T-cell (primary cell): ENCODE measurements at regions not wholly inside any gene's neighbourhood (a gene's known extent, or its start where the extent isn't known, plus 50 kb on each side); places are given as distances from the start of the nearest gene placed in this dataset.
A peak's percentile ranks its signal among the peaks of the same experiment; 100 is the strongest.
"Not testable (repeated sequence)": the region's sequence is repeated elsewhere in the genome, so short reads cannot be mapped to it uniquely, and the experiment has no call there.

ENCODE experiments used
- ATAC-seq, 4 experiments: fragments of 200-7000 bp in 3 of 4; fragments of 150-1000 bp in 1 of 4; cut with Tn5 transposase; replicated peaks in 1 of 4; 1 replicate in 3 of 4; 2 replicates in 1 of 4; pipeline ENCODE4 v1.10.0; 2021; ENCODE audit warnings: moderate library complexity in 3 of 4, mild to moderate bottlenecking in 2 of 4, moderate number of reproducible peaks in 1 of 4
- CTCF ChIA-PET, 2 donors: fragments of 300-600 bp; sonication (Branson Sonifier 250); formaldehyde crosslinking; loops; one replicate each; lab custom pipeline; 2022; ENCODE audit warnings: antibody characterized with exemption in 2 of 2; lab: Charles Lee
- POLR2A ChIA-PET, 2 donors: fragments of 300-600 bp; sonication (Branson Sonifier 250); formaldehyde crosslinking; loops; one replicate each; lab custom pipeline; 2022; ENCODE audit warnings: antibody characterized with exemption in 2 of 2; lab: Charles Lee
- DNase-seq, 35 experiments: peaks; one replicate each; pipeline versions ENCODE4 v3.0.0 to v3.0.0-alpha.2; 2013 to 2023
- H3K27ac ChIP-seq: one replicate; pipeline ENCODE4 v1.5.1; 2013; ENCODE audit warnings: low read length
- H3K27me3 ChIP-seq, 2 experiments: replicated peaks in 1 of 2; 1 replicate in 1 of 2; 2 replicates in 1 of 2; pipeline versions ENCODE4 v1.6.1 to v1.7.0; 2013; ENCODE audit warnings: low read length in 1 of 2, mixed read lengths in 1 of 2; ENCODE audit not compliant: control insufficient read depth in 2 of 2, insufficient read depth in 2 of 2; ENCODE audit errors: extremely low read depth in 1 of 2
- H3K36me3 ChIP-seq, 2 donors: 1 replicate in 1 of 2; 2 replicates in 1 of 2; pipeline versions ENCODE4 v1.6.1 to v1.7.0; 2013; ENCODE audit warnings: low read length in 1 of 2; ENCODE audit not compliant: control insufficient read depth in 2 of 2, insufficient read depth in 1 of 2; ENCODE audit errors: extremely low read depth in 1 of 2
- H3K4me1 ChIP-seq, 2 experiments: 1 replicate in 1 of 2; 2 replicates in 1 of 2; pipeline versions ENCODE4 v1.6.1 to v1.7.0; 2013; ENCODE audit warnings: low read length in 2 of 2, mixed read lengths in 1 of 2; ENCODE audit not compliant: insufficient read depth in 2 of 2, control insufficient read depth in 1 of 2; ENCODE audit errors: extremely low read depth in 1 of 2
- H3K4me3 ChIP-seq, 2 donors: 1 replicate in 1 of 2; 2 replicates in 1 of 2; pipeline versions ENCODE4 v1.5.1 to v1.7.0; 2013; ENCODE audit warnings: mild to moderate bottlenecking in 2 of 2, low read length in 1 of 2, moderate library complexity in 1 of 2; ENCODE audit not compliant: control insufficient read depth in 1 of 2; ENCODE audit errors: extremely low read depth in 1 of 2
- H3K9me3 ChIP-seq: 2 replicates; pipeline ENCODE4 v1.7.0; 2013
- H3K27ac Mint-ChIP-seq, 2 donors: one replicate each; pipeline ENCODE4 v1.8.0; 2020 to 2021; ENCODE audit warnings: mild to moderate bottlenecking in 2 of 2, mixed read lengths in 2 of 2
- H3K27me3 Mint-ChIP-seq, 2 donors: one replicate each; pipeline ENCODE4 v1.8.0; 2021 to 2022; ENCODE audit warnings: mixed read lengths in 2 of 2
- H3K36me3 Mint-ChIP-seq: one replicate; pipeline ENCODE4 v1.8.0; 2021; ENCODE audit warnings: mixed read lengths
- H3K4me1 Mint-ChIP-seq, 3 donors: one replicate each; pipeline ENCODE4 v1.8.0; 2020 to 2022; ENCODE audit warnings: mixed read lengths in 3 of 3, mild to moderate bottlenecking in 1 of 3
- H3K4me3 Mint-ChIP-seq, 3 donors: one replicate each; pipeline ENCODE4 v1.8.0; 2020 to 2022; ENCODE audit warnings: mild to moderate bottlenecking in 3 of 3, mixed read lengths in 3 of 3, moderate library complexity in 3 of 3
- H3K9me3 Mint-ChIP-seq, 3 donors: one replicate each; pipeline ENCODE4 v1.8.0; 2020 to 2022; ENCODE audit warnings: mixed read lengths in 3 of 3
- WGBS: methylation state at CpG from one replicate; pipeline ENCODE4 v1.1.5; 2013; ENCODE audit warnings: missing lambda C conversion rate; ENCODE audit not compliant: insufficient coverage; 5-methylcytosine and 5-hydroxymethylcytosine counted together

- WGBS, result 74% methylated on average over 5 of the region's 9 CpGs
- no peaks in the 10 kb centered on the region for H3K27me3 ChIP-seq
- no peaks in the 10 kb centered on the region for H3K9me3 ChIP-seq
- H3K4me3 ChIP-seq, result no peak overlapping the region
- ChIA-PET POLR2A (no interaction called here), CTCF (interaction anchor here in 1 of 2 donors (1.0 kb wide), 1 partner anchor 43 kb away, joined by 3 read pairs; no protein-coding TSS in a partner anchor)
- H3K27ac ChIP-seq, result no peak overlapping the region
- H3K4me1 ChIP-seq, result no peaks in the 10 kb centered on the region
- H3K27ac Mint-ChIP-seq, result no peak overlapping the region
- H3K9me3 Mint-ChIP-seq, result no peaks in the 10 kb centered on the region
- peaks cover 2 to 8% of the 10 kb centered on the region in 2 donors for H3K27me3 Mint-ChIP-seq
- DNase-seq (no peak), ATAC-seq (no peak)
- H3K4me1 Mint-ChIP-seq, result no peaks in the 10 kb centered on the region
- H3K36me3 Mint-ChIP-seq, result no peaks in the 10 kb centered on the region
- no peaks in the 10 kb centered on the region for H3K36me3 ChIP-seq
- H3K4me3 Mint-ChIP-seq, result no peak overlapping the region
Observed at GRCh38 chr5:163303718-163304117, 133.7 kb upstream of the CCNG1 start.

GRCh38 chr5:163305655-163306054 lies 131.7 kb upstream of the CCNG1 start:
- Mint-ChIP-seq H3K4me3 (no peak overlapping the region), H3K27ac (no peak overlapping the region), H3K4me1 (no peaks in the 10 kb centered on the region), H3K36me3 (no peaks in the 10 kb centered on the region), H3K27me3 (peaks cover 0 to 4% of the 10 kb centered on the region in 2 donors), H3K9me3 (no peaks in the 10 kb centered on the region)
- DNase-seq (no peak), ATAC-seq (no peak)
- ChIA-PET POLR2A (no interaction called here), CTCF (no interaction called here)
- H3K27ac ChIP-seq, result no peak overlapping the region
- 67% methylated on average over 1 of the region's 3 CpGs for WGBS
- no peaks in the 10 kb centered on the region for H3K27me3 ChIP-seq
- no peak overlapping the region for H3K4me3 ChIP-seq
- no peaks in the 10 kb centered on the region for H3K4me1 ChIP-seq
- H3K9me3 ChIP-seq, result no peaks in the 10 kb centered on the region
- H3K36me3 ChIP-seq, result no peaks in the 10 kb centered on the region

GRCh38 chr5:163306421-163306820 lies 131.0 kb upstream of the CCNG1 start:
- DNase-seq (peak in 1 of 35 experiments; percentile 1), ATAC-seq (no peak)
- H3K4me3 Mint-ChIP-seq, result no peak overlapping the region
- Histone ChIP-seq H3K27ac (no peak overlapping the region), H3K36me3 (no peaks in the 10 kb centered on the region), H3K4me3 (no peak overlapping the region), H3K27me3 (no peaks in the 10 kb centered on the region), H3K4me1 (no peaks in the 10 kb centered on the region), H3K9me3 (no peaks in the 10 kb centered on the region)
- WGBS, result no CpG with 5 or more reads among the region's 2 CpGs
- peaks cover 0 to 3% of the 10 kb centered on the region in 2 donors for H3K27me3 Mint-ChIP-seq
- H3K4me1 Mint-ChIP-seq, result no peaks in the 10 kb centered on the region
- ChIA-PET CTCF (interaction anchor here in 1 of 2 donors (0.8 kb wide), 1 partner anchor 102 kb away, joined by 3 read pairs; no protein-coding TSS in a partner anchor), POLR2A (no interaction called here)
- no peak overlapping the region for H3K27ac Mint-ChIP-seq
- no peaks in the 10 kb centered on the region for H3K36me3 Mint-ChIP-seq
- no peaks in the 10 kb centered on the region for H3K9me3 Mint-ChIP-seq

GRCh38 chr5:163309914-163310313 lies 127.5 kb upstream of the CCNG1 start:
- no peaks in the 10 kb centered on the region for H3K27me3 Mint-ChIP-seq
- no CpG with 5 or more reads among the region's 2 CpGs for WGBS
- H3K36me3 ChIP-seq, result no peaks in the 10 kb centered on the region
- no peak overlapping the region for H3K27ac Mint-ChIP-seq
- H3K27ac ChIP-seq, result no peak overlapping the region
- H3K9me3 Mint-ChIP-seq, result peaks cover 3 to 4% (median 4%) of the 10 kb centered on the region in 3 donors
- ATAC-seq (no peak), DNase-seq (no peak)
- no peaks in the 10 kb centered on the region for H3K36me3 Mint-ChIP-seq
- no peak overlapping the region for H3K4me3 Mint-ChIP-seq
- ChIA-PET POLR2A (no interaction called here), CTCF (no interaction called here)
- no peaks in the 10 kb centered on the region for H3K9me3 ChIP-seq
- H3K4me1 ChIP-seq, result no peaks in the 10 kb centered on the region
- H3K4me3 ChIP-seq, result no peak overlapping the region
- H3K27me3 ChIP-seq, result no peaks in the 10 kb centered on the region
- H3K4me1 Mint-ChIP-seq, result no peaks in the 10 kb centered on the region

GRCh38 chr5:163310997-163311396 lies 126.4 kb upstream of the CCNG1 start:
- H3K27ac ChIP-seq, result no peak overlapping the region
- no peaks in the 10 kb centered on the region for H3K4me1 Mint-ChIP-seq
- no peaks in the 10 kb centered on the region for H3K4me1 ChIP-seq
- no peak for ATAC-seq
- no peaks in the 10 kb centered on the region for H3K27me3 Mint-ChIP-seq
- no peak overlapping the region for H3K4me3 Mint-ChIP-seq
- CTCF ChIA-PET, result no interaction called here
- POLR2A ChIA-PET, result no interaction called here
- H3K4me3 ChIP-seq, result no peak overlapping the region
- H3K27ac Mint-ChIP-seq, result no peak overlapping the region
- DNase-seq, result no peak
- no peaks in the 10 kb centered on the region for H3K36me3 ChIP-seq
- H3K9me3 Mint-ChIP-seq, result peaks cover 3 to 4% (median 4%) of the 10 kb centered on the region in 3 donors
- H3K36me3 Mint-ChIP-seq, result no peaks in the 10 kb centered on the region
- no peaks in the 10 kb centered on the region for H3K27me3 ChIP-seq
- no CpG with 5 or more reads among the region's 1 CpG for WGBS
- H3K9me3 ChIP-seq, result no peaks in the 10 kb centered on the region

- H3K9me3 ChIP-seq, result no peaks in the 10 kb centered on the region
- H3K27me3 ChIP-seq, result no peaks in the 10 kb centered on the region
- Mint-ChIP-seq H3K9me3 (peaks cover 3 to 4% (median 4%) of the 10 kb centered on the region in 3 donors), H3K4me3 (no peak overlapping the region), H3K36me3 (no peaks in the 10 kb centered on the region), H3K27me3 (no peaks in the 10 kb centered on the region), H3K27ac (no peak overlapping the region), H3K4me1 (no peaks in the 10 kb centered on the region)
- ChIA-PET CTCF (no interaction called here), POLR2A (no interaction called here)
- no peak overlapping the region for H3K27ac ChIP-seq
- DNase-seq, result no peak
- no peaks in the 10 kb centered on the region for H3K36me3 ChIP-seq
- H3K4me3 ChIP-seq, result no peak overlapping the region
- 60% methylated on average over 2 of the region's 2 CpGs for WGBS
- H3K4me1 ChIP-seq, result no peaks in the 10 kb centered on the region
- no peak for ATAC-seq
Observed at GRCh38 chr5:163312598-163312997, 124.8 kb upstream of the CCNG1 start.

- H3K9me3 ChIP-seq, CTCF ChIA-PET, POLR2A ChIA-PET, H3K36me3 ChIP-seq, H3K27me3 ChIP-seq, H3K9me3 Mint-ChIP-seq, H3K27ac ChIP-seq, H3K27ac Mint-ChIP-seq, H3K4me3 Mint-ChIP-seq, ATAC-seq, DNase-seq, H3K36me3 Mint-ChIP-seq, H3K4me1 Mint-ChIP-seq, H3K4me1 ChIP-seq, H3K27me3 Mint-ChIP-seq, H3K4me3 ChIP-seq: not testable (repeated sequence)
- WGBS, result no CpG with 5 or more reads among the region's 7 CpGs
Observed at GRCh38 chr5:163313049-163313448, 124.3 kb upstream of the CCNG1 start.
